ENCODE measurements at regions not wholly inside any gene's neighbourhood (a gene's known extent, or its start where the extent isn't known, plus 50 kb on each side); places are given as distances from the start of the nearest gene placed in this dataset.
"Not testable (repeated sequence)": the region's sequence is repeated elsewhere in the genome, so short reads cannot be mapped to it uniquely, and the experiment has no call there.

DNA sequence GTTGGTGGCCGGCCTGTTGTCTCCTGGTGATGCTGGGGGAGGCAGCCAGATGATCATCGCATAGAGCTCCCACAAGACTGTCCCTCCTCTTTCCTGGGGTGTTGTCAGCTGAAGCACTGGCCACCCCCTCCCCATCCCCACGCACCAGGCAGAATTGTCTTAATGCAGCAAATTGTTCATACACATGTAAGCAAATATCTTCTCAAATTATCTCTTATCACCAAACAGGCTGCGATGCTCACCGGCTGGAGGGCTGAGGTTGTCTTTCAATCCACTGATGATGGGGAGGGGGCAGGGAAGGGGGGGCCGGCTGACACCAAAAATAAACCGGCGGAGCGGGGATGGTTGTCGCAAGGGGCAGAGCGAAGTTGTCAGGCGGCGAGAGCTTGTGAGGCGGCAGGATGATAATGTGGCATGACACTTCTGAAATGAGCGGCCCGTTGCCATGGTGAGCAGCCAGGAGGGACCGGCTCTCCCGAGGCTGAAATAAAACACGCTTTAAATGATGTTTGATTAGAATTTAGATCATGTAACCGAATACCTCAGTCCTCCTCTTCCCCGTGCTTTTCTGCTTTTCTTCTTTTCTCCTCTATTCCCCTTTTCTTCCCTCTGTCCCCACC, 59.8 kb downstream of the MRM1 start:
- DNase-seq = no peak

DNA sequence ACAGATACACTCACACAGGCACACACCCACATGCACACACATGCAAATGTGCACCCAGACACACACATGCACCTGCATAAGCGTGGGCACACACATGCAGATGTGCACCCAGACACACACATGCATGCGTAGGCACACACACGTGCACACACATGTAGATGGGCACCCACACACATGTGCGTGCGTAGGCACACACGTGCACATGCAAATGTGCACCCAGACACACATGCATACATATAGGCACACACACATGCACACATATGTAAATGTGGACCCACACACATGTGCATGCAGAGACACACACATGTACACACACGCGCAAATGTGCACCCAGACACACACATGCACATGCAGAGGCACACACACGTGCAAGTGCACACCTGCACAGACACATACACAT, 60.3 kb downstream of the MRM1 start:
- DNase-seq = no peak

DNA sequence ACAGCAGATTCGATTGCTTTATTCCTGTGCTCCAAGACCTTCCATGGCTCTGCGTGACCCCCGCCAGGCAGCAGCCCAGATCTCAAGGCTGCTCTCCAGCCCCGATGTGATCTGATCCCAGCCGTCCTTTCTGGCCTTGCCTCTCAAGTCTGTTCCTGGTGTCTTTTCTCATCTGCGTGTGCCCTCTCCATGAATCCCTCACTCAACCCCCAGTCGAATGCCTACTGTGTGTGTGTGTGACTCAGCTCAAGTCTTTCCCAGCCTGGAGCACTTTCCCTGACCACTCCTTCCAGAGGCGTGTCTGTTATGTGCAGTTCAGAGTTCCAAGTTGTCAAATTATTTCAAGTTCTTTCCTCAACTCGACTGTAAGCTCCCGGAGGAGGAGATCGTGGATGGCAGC, 64.0 kb downstream of the MRM1 start:
- no peak for DNase-seq

DNA sequence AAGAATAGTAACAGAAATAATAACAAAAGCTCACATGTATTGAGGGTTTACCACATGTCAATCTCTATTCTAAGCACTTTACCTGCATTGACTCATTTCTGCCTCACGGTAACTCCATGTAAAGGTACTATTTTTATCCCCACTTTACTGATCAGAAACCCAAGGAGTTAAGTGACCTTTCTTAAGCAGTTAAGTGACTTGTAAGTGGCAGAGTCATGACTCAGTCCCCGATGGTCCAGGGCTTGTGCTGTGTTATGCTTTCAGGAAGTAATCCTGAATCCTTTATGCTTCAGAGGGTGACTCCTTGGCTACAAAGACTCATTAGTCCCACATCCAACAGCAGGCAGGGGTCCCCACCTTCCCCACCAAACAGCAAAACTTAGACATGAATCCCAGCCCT, 66.5 kb downstream of the MRM1 start:
- no peak for DNase-seq

DNA sequence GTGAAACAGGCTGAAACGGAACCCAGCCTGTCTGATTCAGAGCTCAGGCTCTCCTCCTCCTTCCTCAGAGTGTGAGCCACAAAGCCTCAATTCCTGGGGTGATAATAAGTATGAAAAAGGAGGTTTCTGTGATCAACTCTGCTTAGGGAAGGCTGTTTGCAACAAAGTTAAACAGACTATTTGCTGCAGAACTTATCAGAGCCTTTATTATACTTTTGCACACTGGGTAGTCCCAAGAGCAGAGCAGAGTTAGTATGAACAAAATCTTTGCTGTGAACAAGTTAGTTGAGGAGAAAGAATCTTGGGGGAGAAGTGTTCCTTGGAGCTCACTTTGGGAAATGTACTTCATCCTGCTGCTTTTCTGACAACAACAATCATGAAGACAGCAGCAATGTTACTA, 67.4 kb downstream of the MRM1 start:
- DNase-seq = no peak

DNA sequence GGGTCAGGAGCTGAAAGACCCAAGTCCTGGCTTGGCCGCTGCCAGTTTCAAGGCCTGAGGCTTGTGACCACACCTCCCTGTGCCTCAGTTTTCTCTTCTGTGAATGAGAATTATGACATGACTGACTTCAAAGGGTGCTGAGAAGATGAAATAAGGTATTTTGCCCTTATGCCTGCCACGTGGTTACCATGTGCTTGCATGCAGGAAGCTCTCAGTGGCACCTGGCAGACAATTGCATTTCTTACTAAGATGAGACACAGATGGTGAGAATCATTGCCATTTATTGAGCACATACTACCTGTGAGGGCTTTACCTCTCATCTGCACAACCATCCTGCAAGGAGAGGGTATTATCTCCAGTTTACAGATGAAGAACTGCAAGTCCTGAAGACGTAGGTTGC, 69.8 kb downstream of the MRM1 start:
- DNase-seq = no peak

DNA sequence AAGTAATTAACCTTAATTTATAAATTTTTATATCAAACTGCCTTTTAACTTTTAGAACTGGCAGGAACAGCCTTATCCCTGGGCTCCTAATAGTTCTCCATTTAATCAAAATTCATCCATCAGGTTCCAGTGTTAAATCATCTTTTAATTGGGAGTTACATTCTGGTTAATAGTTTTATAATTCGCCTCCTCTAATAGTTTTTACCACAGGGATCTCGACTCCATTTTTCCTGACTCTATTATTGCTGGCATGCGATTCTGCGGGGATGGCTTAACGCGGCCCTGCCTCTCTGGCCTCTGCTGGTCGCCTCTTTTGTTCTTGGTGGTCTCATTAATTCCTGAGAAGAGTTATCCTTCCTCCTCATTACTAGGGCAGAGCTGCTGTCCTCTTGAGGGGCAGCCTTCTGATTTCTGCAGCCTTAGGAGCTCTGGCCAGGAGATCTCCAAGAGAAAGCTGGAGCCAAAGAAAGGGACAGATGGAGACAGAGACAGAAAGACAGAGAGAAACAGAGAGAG, 71.1 kb downstream of the MRM1 start:
- DNase-seq = no peak

DNA sequence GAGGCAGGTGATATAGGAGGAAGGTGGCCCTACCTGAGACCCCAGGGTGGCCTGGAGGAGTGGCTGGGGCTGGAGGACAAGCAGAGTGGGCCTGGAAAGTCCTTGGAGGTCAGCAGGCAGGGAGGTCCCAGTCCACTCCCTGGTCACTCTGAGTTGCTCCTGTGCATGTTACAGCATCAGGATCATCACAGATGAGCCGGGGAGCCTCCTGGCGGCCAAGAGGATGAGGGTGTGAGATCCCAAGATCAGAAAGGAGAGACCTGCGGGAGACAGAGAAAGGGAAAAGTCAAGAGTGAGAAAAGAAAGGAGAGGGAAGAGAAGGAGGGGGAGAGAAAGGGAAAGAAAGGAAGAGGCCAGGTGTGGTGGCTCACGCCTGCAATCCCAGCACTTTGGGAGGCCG, 71.7 kb downstream of the MRM1 start:
- no peak for DNase-seq

DNA sequence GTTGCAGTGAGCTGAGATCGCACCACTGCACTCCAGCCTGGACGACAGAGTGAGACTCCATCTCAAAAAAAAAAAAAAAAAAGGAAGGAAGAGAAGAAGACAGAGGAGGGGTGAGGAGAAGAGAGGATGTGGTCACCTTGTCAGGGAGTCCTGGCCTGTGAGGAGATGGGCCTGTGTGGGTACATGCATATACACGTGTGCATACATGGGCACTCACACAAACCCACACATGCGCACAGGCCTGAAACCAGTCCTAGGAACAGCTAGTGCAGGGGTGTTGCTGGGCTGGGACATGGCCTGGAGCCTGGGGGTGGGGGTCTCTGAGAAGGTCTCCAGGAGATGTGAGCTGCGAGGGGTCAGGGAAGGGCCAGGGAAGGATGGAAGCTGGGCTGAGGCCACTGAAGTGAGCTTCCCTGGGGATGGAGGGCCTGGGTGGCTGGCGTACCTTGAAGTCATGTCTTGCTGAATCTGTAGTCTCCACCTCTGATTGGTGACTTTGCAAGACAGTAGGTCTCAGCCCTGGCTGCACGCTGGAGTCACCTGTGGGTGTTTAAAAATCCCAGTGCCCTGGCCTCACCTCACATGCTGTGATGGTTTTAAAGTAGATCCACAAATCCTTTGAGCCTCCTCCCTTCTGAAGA, 72.4 kb downstream of the MRM1 start:
- no peak for DNase-seq

DNA sequence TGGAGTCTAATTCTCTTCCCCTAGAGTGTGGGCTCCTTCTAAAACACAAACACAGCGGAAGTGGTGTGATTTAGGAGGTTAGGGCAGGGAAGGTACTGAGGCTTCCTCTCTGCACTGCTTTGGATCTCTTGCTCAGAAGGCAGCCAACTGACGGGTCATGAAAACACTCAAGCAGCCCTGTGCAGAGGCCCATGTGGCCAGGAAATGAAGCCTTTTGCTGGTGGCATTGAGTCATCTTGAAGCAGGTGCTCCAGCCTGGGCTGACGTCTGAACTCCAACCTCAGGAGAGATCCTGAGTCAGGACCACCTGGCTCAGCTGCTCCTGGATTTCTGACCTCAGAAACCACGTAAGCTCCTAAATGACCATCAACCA, 72.9 kb downstream of the MRM1 start:
- no peak for DNase-seq

DNA sequence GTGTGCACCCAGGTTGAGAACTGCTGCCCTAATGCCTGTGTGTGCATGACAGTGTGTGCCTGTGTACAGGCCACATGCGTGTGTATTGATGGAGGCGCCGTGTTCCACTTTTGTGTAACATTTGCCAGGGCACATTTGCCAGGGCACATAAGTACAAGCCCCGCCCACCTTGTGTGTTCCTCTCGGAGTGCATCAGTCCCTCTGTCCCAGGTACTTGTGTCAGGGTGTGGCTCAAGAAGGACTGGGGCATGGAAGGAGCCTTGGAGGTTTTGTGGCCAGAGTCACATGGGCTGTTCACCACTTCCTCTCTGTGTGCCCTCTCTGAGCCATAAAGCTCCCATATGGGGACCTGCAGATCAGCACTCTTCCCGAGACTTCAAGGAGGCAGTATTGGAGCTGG, 73.9 kb downstream of the MRM1 start:
- DNase-seq = no peak

DNA sequence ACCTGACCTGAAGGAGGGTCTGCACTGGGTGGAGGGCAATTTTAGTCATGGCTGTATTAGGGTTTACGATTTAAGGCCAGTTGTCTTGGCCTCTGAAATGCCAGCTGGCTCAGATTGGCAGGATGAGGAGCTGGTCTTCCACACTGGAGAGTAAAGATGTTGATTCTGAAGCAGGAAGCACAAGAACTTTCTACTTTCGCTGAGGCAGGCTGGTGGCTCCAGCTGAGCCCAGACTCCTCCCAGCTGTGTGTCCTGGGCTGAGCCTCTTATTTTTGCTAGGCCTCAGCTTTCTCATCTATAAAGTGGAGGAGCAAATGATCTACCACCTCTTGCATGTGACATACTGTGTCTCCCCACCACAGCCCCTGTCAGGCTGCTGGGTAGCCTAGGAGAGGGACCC, 74.4 kb downstream of the MRM1 start:
- DNase-seq = no peak

DNA sequence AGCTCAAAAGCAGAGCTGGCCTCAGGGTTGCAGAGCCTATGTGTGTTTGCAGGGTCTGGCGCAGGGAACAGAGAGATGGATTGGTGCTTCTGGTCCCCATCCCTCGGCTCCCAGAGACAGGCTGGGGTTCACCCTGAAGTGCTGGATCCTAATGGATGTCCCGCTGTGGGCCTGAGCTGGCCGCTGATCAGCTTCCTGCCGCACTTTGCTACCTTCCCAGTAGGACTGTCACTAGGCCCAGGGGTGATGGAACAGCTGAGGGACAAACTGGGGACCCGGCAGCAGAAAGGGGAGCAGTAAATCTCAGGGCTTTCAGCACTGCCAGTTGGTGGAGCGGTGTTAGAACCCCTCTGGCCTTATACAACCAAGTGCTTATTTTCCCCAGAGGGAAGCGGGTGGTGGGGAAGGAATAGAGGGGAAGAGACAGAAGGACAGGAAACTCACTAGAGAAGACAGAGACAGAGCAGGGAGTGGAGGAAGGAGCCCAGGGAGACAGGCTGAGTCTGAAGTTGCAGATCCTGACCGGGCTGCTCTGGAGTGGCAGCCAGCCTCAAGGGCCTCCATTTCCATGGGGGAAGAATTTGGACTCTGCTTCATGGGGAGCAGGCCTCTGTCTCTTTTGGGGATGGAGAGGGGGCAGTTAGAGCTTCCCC, 78.6 kb downstream of the MRM1 start:
- no peak for DNase-seq

DNA sequence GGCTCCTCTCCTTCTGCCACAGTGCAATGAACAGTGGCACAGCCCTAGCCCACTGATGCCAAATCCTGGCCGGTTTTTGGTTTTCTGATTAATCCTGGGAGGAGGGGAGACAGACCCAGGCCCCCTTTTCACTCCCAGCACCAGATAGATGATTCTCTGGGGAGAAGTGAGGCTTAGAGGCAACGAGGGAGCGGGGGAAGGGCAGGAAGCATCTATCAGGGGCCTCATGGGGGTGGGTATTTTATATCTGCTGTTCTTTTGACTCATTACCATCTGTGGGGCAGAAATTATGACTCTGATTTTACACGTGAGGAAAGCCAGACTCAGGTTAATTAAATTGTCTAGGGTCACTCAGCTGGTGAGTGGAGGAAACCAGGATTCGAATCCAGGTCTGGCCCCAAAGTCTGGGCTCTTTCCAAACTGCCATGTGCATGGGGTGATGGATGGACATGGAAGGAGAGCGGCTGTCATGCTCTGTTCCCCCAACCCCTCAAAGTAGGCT, 79.4 kb downstream of the MRM1 start:
- no peak for DNase-seq

DNA sequence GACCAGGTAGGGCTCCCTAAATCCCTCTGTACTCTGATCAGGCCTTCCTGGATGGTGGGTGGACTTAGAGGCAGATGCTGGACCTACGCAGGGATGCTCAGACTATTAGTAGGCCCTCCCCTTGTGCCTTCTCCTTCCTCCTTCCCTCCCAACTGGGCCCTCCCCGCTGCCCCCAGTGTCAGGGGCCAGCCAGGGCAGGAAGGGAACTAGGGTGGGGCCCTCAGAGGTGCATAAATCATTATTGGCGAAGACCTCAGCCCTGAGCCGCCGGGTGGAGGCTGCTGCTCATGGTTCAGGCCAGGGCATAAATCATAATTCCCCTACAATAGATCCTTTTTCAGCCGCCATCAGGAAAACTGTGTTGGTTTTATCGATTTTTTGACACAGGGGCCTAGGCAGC, 81.4 kb downstream of the MRM1 start:
- no peak for DNase-seq

DNA sequence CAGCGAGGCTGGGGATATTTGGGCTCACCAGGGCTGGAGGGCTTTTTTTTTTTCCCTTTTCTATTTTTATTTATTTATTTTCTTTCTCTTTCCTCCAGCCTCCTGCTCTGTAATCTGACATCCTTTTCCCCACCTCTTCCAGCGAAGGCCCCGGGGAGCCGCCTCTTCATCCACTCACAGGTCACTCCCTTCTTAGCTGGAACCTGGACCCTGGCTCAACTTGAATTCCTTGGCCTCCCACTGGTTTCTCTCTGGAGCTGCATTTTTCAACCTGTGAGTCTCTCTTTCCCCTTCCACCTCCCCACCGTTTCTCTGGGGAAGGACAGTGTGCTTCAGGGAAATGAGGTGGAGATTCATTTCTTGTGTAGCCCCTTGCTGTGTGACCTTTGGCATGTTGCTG, 82.0 kb downstream of the MRM1 start:
- DNase-seq = no peak

DNA sequence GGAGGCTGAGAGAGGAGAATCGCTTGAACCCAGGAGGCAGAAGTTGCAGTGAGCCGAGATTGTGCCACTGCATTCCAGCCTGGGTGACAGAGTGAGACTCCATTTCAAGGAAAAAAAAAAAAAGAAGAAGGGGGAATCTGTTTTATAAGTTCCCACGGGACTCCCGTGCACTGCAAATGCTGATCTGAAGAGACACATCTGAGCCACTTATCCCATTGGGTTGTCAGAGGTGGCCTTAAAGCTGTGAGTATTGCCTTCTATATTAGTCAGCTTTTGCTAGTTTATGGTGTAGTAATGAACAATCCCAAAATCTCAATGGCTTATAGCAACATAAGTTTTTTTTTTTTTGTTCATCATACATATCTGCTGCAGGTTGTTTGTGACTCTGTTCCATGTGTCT, 82.8 kb downstream of the MRM1 start:
- DNase-seq = no peak

DNA sequence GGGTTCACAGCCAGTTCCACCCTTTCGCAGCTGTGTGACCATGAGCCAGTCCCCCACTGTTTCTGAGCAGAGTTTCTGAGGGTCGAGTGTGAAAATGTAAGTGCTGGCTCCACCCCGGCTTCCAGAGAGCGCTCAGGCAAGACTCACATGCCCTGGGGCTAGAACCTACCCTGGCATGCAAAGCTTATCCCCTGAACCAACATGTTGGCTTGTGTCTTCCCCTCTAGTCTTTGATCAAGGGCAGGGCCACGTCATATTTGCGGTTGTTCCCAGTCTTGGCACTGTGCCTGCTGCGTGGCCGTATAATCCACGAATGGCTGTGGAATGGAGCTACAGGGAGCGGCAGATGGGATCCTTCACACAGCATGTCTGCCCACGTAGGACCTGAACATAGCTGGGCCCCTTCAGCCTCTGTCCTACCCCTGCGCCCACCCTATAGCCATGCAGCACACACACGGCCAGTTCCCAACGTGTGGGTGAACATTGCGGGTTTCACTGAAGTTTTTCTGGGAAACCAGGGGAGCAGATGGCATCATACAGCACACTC, 84.8 kb downstream of the MRM1 start:
- DNase-seq = no peak

DNA sequence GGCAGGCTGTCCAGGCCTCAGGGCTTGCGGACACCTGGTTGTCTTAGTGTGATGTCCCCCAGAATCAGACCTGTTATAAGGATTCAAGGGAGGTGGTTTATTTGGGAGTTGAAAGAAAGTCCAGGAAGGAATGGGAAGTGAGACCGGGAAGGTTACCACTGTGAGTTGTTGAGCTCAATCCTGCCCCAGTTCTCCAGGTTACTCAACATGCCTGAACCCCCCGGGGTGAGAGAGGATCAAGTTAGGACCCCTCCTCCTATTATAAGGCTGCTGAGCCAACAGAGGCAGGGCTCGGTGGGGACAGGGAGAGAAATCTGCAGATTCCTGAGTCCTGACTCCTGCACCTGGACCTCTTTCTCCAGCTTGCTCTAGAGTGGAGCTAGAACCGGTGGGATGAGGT, 86.4 kb downstream of the MRM1 start:
- no peak for DNase-seq

DNA sequence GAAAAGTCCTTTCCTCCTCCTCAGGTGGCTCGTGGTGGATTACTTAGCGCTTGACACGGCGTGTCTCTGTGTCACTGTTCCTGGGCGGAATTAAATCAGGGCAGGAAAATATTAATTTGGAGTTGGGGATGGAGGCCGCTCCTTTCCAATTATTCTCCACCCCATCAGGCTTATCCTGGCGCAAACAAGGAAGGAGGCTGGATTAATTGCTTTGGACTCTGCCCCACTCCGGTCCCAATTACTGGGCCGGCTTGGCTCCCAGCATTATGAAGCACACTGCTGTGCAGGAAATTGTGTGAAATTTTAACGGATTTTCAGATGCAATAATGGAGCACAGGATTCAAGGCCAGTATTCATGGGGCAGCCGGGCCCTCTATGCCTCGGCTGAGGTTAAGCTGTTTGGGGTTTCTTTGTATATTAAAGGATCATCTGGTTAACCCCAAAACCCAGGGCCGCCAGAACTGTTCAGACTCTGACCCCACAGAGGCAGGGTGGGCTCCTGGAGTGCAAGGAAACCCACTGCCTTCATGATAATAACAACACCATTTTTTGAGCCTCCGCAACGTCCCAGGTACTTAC, 87.8 kb downstream of the MRM1 start:
- no peak for DNase-seq

DNA sequence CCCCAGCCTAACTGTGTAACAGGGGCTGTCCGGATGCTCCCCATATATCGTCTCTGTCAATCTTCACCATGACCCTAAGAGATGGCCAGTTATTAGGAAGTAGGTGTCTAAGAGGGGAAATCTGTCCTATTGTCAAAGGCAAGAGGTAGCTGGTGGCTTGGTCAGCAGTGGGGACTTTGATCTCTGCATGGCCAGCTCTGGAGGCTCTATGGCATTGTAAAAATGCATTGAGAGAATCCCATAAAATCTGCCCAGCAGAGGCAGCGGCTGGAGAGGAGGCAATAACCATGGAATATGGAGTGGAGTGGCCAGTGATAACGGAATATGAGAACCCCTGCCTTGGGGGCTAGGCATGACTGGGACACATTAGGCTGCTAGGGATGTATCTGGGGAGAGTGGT, 88.8 kb downstream of the MRM1 start:
- DNase-seq = no peak

DNA sequence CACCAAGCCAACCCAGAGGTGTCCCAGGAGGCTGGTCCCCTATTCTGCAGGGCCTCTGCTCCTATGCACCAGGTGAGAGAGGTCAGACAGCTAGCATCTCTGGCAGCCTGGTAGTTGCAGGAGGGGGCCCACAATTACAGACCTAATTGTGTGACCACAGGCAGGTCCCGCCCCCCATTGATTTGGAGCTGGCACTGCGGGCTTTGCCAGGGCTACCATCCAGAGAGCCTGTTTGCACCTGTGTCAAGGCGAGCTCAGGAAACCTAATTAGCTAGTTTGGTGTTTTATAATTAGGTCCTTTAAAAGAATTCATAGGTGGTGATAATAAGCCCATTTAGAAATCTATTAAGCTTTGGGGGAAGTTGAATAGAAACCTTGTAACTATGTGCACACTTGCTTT, 90.2 kb downstream of the MRM1 start:
- DNase-seq = no peak

DNA sequence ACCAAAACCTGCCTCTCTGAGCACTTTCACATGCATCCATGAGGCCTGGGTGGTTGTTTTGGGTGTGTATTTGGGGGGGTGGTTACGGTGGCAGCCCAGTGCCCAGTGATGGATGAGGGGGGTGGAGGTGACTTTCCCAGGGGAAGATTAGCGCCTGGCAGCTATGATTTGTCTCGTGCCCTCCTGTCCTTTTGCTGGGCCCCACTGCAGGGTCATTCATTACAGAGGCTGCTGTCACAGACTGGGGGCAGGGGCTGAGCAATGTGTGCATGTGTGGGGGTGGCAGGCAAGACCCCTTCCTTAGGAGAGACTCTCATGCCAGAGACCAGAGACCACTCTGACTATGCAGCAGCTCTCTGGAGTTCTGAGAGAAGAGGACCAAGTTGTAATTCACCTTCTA, 93.7 kb downstream of the MRM1 start:
- no peak for DNase-seq

DNA sequence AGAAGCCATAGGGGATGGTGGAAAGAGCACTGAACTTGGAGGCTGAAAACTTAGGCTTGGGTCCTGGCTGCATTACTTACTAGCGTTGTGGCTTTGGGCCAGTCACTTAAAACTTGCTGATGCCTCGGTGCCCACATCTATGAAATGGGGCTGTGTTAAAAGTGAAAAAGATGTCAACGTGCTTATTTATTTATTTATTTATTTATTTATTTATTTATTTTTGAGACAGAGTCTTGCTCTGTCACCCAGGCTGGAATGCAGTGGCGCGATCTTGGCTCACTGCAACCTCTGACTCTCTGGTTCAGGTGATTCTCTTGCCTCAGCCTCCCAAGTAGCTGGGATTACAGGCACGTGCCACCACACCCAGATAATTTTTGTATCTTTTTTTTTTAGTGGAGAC, 94.3 kb downstream of the MRM1 start:
- DNase-seq = not testable (repeated sequence)
